ENCODE measurements at regions not wholly inside any gene's neighbourhood (a gene's known extent, or its start where the extent isn't known, plus 50 kb on each side); places are given as distances from the start of the nearest gene placed in this dataset.

GRCh38 chr16:65524231-65524630 is 402.4 kb upstream of the CDH11 start:
- DNase-seq = no peak

DNA sequence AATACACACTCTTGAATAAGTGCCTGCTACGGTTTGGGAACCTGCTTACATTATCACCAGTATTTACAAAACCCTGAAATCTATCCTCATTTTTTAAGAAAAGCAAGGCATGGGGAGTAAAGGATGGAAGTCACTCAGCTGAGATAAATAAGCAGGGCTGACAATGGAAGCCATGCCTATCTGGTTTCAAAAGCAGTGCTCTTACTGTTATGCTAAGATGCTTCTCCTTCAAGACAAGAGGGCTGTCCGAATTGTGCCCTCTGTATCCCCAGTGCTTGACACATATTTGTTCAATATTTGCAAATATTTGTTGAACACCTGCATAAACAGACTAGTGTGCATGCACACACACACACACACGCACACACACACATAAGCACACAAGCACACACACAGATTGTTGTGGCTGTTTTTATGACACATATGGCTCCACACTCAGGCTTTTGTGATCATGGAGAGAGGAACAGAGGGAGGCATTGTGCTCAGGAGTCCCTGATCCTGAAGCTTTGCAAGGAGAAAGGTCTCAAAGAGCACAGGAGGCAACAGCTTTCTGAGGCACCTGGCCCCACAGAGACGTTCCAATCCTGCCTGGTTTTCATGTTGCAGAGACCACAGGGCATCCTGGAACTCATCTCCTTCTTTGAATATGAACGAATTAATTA is 401.6 kb upstream of the CDH11 start:
- DNase-seq = no peak

DNA sequence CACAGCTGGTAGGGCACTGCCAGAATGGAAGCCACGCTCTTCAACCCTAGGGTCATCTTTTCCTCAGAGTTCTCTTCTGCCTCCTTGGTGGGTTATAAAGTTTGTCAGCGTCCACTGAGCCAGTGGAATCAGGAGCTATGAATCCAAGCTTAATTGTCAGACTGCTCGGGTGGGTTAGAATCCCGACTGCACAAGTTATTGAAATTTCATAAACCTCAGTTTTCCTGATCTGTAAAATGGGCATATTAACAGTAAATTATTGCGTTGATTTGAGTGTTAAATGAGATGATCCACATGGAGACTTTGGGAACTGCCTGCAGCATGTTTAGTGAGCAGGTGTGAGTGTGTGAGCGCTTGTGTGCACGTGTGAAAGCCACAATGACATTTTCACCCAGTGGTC is 400.5 kb upstream of the CDH11 start:
- DNase-seq = no peak

- DNase-seq = no peak
Observed at GRCh38 chr16:65521633-65522328, 399.9 kb upstream of the CDH11 start.

- DNase-seq = no peak
Observed at GRCh38 chr16:65519402-65519801, 397.5 kb upstream of the CDH11 start.

- DNase-seq = no peak
Observed at GRCh38 chr16:65515193-65515592, 393.3 kb upstream of the CDH11 start.

GRCh38 chr16:65510850-65511249 is 389.0 kb upstream of the CDH11 start:
- DNase-seq = no peak

GRCh38 chr16:65510241-65510640 is 388.4 kb upstream of the CDH11 start:
- no peak for DNase-seq

DNA sequence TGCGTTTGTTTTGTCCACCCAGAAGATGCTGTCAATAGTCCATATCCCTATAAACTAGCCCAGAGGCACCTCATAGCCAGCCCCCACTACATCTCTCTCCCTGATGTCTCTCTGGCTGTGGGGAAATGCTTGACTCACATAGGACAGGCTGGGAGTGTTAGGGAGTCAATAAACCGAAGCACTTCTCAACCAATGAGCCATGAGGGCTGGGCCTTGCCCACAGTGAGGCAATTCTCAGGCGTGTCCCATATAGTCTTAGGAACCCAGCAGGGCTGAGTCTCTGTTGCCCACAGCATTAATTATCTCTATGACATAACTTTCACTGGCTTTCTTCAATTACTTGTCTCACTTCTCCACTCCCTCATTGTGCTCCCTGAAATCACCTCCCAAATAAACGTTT is 387.3 kb upstream of the CDH11 start:
- DNase-seq = no peak

DNA sequence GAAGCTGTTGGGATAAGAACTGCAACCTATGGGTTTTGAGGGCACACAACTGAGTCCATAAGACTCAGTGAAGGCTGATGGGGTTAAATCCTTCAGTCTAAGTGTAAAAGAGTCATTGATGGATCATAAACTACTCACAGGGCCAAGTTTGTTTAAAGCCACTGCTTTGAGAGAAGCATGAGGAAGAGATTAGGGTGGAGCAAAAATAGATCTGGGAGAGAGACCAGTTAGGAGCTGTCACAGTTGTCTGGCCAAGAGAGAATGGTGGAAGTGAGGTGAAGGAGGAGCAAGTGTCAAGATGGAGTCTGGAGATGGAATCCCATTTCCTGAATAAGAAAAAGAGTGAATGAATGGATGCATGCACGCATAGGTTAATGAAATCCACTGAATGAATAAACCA is 379.1 kb upstream of the CDH11 start:
- no peak for DNase-seq

GRCh38 chr16:65500007-65500406 is 378.1 kb upstream of the CDH11 start:
- no peak for DNase-seq

- DNase-seq = no peak
Observed at GRCh38 chr16:65499566-65499965, 377.7 kb upstream of the CDH11 start.

DNA sequence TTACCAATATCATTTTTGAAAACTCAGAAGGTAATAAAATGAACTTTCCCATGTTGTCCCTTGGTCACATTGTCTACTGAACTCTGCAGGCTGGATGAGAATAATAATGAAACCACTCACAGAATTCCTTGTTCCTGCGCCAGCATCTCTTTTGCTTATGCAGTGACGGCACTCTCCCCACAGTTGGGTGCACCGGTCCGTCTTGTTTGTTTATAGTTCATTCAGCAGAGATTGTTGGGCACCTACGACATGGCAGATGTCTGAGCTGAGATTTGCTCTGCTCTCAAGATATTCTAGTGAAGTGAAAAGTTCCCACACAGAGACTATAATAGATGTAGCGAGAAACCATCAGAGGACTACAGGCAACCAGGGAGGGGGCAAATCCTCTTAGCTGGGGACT is 375.7 kb upstream of the CDH11 start:
- DNase-seq = no peak

DNA sequence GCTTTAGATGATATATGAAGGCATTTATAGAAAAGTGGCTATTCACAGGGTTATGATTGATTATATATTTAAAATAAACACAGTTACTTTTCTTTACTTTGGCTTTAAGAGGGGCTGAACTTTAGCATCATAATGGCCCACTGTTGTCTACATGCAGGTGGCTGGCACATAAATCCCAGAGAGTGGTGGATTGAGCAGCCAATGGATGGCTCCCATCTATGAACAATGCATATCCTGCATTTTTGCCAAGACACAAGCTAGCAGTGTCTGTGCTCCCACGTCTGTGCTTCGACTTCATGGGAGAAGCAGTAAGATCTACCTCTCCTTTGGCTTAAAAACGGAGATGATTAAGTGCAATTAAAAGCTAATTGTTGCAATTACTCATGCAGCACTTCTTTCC is 373.2 kb upstream of the CDH11 start:
- no peak for DNase-seq

GRCh38 chr16:65494609-65495008 is 372.7 kb upstream of the CDH11 start:
- DNase-seq = no peak

- no peak for DNase-seq
Observed at GRCh38 chr16:65494080-65494479, 372.2 kb upstream of the CDH11 start.

DNA sequence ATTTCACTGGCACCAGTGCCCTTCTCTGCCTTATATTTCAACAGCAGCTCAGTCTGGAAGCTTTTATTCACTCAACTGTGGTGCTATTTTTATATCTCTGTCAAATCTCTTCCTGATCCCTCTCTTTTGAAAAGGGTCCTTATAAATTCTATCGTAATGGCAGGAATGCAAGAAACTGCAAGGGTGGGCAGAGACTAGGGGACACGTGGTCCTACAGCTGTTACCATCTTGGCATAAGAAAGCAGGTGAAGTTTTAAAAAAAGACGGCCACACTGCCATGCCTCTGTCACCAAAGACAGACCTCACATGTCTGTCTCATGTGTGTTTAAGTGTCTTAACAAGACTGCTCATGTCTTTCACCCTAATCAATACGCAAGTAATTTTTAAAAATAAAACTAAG is 368.4 kb upstream of the CDH11 start:
- DNase-seq = no peak

DNA sequence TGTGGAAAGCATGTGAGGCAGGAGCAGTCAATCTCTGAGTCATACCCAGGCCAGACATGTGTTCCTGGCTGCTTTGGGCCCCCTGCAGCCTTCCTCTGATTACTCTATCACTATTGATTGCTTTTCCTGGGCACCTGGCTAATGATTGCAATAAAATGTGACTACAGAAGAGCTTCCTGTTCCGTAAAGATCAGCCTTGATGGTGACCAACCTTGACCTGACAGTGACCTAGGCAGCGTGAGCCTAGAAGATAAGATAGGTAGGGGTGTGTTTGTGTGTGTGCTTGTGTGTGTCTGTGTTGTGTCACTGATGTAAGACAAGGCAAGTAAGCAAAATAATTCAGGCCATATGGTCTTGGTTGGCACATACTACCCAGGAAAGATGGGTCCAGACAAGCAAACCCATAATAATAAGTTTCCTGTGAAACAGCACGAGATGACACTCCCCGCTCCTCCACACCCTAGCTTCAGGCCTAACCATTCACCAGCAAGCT is 367.7 kb upstream of the CDH11 start:
- no peak for DNase-seq

DNA sequence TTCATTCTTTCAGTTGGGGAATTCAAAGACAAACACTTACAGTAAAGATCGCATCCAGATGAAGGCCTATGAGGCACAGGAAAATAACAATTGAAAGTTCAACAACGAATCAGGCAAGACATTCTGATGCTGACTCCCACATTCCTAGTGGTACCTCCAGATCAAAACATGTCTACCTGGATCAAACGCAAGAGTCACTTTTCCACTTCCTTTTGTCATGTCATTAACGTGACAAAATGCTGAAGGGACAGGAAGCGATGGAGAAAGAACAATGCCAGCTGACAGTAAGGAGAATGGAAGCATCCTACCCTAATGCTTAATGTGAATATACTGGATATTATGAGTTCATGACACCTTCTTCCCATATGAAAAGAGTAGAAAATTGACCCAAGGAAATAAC is 365.4 kb upstream of the CDH11 start:
- DNase-seq = no peak

- DNase-seq = no peak
Observed at GRCh38 chr16:65481956-65482355, 360.1 kb upstream of the CDH11 start.

GRCh38 chr16:65480281-65481091 is 358.6 kb upstream of the CDH11 start:
- no peak for DNase-seq

GRCh38 chr16:65476448-65476955 is 354.6 kb upstream of the CDH11 start:
- no peak for DNase-seq

DNA sequence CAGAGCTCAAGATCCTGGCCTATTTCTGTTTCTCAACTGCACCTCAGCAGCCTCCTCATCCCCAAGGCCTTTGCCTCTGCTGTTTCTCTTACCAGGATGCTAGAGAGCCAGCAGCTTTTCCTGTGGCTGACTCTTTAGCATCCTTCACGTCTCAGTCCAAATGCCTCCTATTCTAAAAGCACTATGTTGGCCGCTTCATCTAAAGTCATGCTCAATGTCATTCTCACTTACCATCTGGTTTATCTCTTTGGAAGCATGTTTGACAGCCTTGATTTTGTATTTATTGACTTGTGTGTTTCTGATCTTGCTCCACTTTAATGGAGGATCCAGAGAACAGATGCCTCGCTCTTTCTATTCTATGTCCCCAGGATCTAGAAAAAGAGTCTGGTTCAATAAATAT is 351.8 kb upstream of the CDH11 start:
- DNase-seq = no peak

- DNase-seq = no peak
Observed at GRCh38 chr16:65469116-65469515, 347.3 kb upstream of the CDH11 start.
